Activated CD8-positive, alpha-beta memory T cell treated with anti-CD3 and anti-CD28 coated beads for 1 hour (primary cell): ENCODE measurements at regions not wholly inside any gene's neighbourhood (a gene's known extent, or its start where the extent isn't known, plus 50 kb on each side); places are given as distances from the start of the nearest gene placed in this dataset.

ENCODE experiments used
- DNase-seq, 2 donors: peaks; one replicate each; pipeline ENCODE4 v3.0.0-alpha.2; 2020; ENCODE audit warnings: low read depth in 1 of 2; ENCODE audit errors: extremely low read depth in 1 of 2

- DNase-seq, result no peak
Observed at GRCh38 chr7:98518159-98518947, 98.7 kb upstream of the NPTX2 start.

GRCh38 chr7:98515201-98515600 is 101.9 kb upstream of the NPTX2 start:
- DNase-seq, result no peak

GRCh38 chr7:98514211-98515031 is 102.7 kb upstream of the NPTX2 start:
- DNase-seq, result no peak

- DNase-seq, result no peak
Observed at GRCh38 chr7:98511175-98511574, 105.9 kb upstream of the NPTX2 start.

GRCh38 chr7:98509836-98510235 is 107.2 kb upstream of the NPTX2 start:
- DNase-seq, result no peak

GRCh38 chr7:98506471-98506870 is 105.6 kb upstream of the BAIAP2L1 start:
- no peak for DNase-seq

- no peak for DNase-seq
Observed at GRCh38 chr7:98500764-98501163, 99.9 kb upstream of the BAIAP2L1 start.

- no peak for DNase-seq
Observed at GRCh38 chr7:98496618-98497017, 95.7 kb upstream of the BAIAP2L1 start.

- no peak for DNase-seq
Observed at GRCh38 chr7:98495200-98495955, 94.5 kb upstream of the BAIAP2L1 start.

GRCh38 chr7:98493030-98493778 is 92.3 kb upstream of the BAIAP2L1 start:
- DNase-seq, result no peak

- DNase-seq, result no peak
Observed at GRCh38 chr7:98488167-98488566, 87.3 kb upstream of the BAIAP2L1 start.

- no peak for DNase-seq
Observed at GRCh38 chr7:98483964-98484545, 83.2 kb upstream of the BAIAP2L1 start.

- no peak for DNase-seq
Observed at GRCh38 chr7:98483276-98483963, 82.5 kb upstream of the BAIAP2L1 start.

- no peak for DNase-seq
Observed at GRCh38 chr7:98479318-98479717, 78.4 kb upstream of the BAIAP2L1 start.

- no peak for DNase-seq
Observed at GRCh38 chr7:98475352-98475751, 74.5 kb upstream of the BAIAP2L1 start.

- no peak for DNase-seq
Observed at GRCh38 chr7:98474558-98474957, 73.7 kb upstream of the BAIAP2L1 start.

- DNase-seq, result no peak
Observed at GRCh38 chr7:98472521-98472954, 71.6 kb upstream of the BAIAP2L1 start.

GRCh38 chr7:98470485-98471240 is 69.8 kb upstream of the BAIAP2L1 start:
- DNase-seq, result peak in 1 of 2 donors; percentile 2

- DNase-seq, result no peak
Observed at GRCh38 chr7:98469088-98469487, 68.2 kb upstream of the BAIAP2L1 start.
